ENCODE measurements at regions not wholly inside any gene's neighbourhood (a gene's known extent, or its start where the extent isn't known, plus 50 kb on each side); places are given as distances from the start of the nearest gene placed in this dataset.

DNA sequence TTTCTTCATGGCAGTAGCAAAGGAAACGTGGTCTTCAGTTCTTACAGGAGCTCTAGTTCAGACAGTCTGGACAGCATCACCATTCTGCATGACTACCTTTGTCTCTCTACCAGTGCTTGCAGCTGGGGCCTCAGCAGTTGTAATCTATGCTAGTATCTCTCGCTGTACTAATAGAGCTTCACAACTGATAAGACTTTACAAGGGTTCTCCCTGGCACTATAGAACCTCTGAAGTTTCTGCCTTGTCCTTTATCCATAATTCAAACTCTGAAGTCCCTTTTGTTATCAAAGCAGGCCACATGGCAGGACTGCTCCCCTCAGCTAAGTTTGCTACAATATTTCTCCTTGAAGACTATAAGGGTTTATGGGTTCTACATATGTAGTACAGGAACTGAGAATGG lies 842.1 kb upstream of the ADGRB3 start:
- TF ChIP-seq, protein P1, sequence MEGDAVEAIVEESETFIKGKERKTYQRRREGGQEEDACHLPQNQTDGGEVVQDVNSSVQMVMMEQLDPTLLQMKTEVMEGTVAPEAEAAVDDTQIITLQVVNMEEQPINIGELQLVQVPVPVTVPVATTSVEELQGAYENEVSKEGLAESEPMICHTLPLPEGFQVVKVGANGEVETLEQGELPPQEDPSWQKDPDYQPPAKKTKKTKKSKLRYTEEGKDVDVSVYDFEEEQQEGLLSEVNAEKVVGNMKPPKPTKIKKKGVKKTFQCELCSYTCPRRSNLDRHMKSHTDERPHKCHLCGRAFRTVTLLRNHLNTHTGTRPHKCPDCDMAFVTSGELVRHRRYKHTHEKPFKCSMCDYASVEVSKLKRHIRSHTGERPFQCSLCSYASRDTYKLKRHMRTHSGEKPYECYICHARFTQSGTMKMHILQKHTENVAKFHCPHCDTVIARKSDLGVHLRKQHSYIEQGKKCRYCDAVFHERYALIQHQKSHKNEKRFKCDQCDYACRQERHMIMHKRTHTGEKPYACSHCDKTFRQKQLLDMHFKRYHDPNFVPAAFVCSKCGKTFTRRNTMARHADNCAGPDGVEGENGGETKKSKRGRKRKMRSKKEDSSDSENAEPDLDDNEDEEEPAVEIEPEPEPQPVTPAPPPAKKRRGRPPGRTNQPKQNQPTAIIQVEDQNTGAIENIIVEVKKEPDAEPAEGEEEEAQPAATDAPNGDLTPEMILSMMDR (IDR thresholded peaks at IDR 0.05; ENCODE audit: control extremely low read depth in 1 of 3, insufficient read depth in 1 of 3, low read depth in 1 of 3, low read length in 3 of 3): no peak
- TF ChIP-seq TAF1 (IDR thresholded peaks at IDR 0.05; ENCODE audit: low read depth, low read length) (no peak), POLR2A (IDR thresholded peaks at IDR 0.05; ENCODE audit: control extremely low read depth in 1 of 2, low read depth in 2 of 2, low read length in 2 of 2) (no peak), EP300 (IDR thresholded peaks at IDR 0.05; ENCODE audit: borderline replicate concordance in 1 of 2, low read depth in 2 of 2, low read length in 2 of 2) (no peak), CREB1 (IDR thresholded peaks at IDR 0.05) (no peak), ZNF274 (IDR thresholded peaks at IDR 0.05; ENCODE audit: borderline replicate concordance, extremely low read depth, low read length) (no peak)
- TF ChIP-seq, protein P2, sequence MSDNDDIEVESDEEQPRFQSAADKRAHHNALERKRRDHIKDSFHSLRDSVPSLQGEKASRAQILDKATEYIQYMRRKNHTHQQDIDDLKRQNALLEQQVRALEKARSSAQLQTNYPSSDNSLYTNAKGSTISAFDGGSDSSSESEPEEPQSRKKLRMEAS (IDR thresholded peaks at IDR 0.05): no peak
- TF ChIP-seq, protein P3, sequence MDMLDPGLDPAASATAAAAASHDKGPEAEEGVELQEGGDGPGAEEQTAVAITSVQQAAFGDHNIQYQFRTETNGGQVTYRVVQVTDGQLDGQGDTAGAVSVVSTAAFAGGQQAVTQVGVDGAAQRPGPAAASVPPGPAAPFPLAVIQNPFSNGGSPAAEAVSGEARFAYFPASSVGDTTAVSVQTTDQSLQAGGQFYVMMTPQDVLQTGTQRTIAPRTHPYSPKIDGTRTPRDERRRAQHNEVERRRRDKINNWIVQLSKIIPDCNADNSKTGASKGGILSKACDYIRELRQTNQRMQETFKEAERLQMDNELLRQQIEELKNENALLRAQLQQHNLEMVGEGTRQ (IDR thresholded peaks at IDR 0.05; ENCODE audit: low read length): no peak

Measured in H1 (cell line).